Calu3 (cell line): ENCODE measurements at regions not wholly inside any gene's neighbourhood (a gene's known extent, or its start where the extent isn't known, plus 50 kb on each side); places are given as distances from the start of the nearest gene placed in this dataset.

Experiments used
- BruUV-seq: library from RNA; stranded (reverse); fragments of 400-500 nt; replicated peaks from 2 replicates; lab custom pipeline; 2021; lab: Mats Ljungman, UMichigan
- CTCF ChIA-PET: fragments of 300-600 bp; sonication (Branson Sonifier 250); formaldehyde crosslinking; loops from one replicate; lab custom pipeline; 2022; ENCODE audit warnings: antibody characterized with exemption; lab: Charles Lee
- DNase-seq: peaks from one replicate; pipeline ENCODE4 v3.0.0; 2022
- H3K27ac Mint-ChIP-seq: one replicate; pipeline ENCODE4 v1.8.0; 2022; ENCODE audit warnings: mixed read lengths; ENCODE audit not compliant: unreplicated experiment
- H3K27me3 Mint-ChIP-seq: one replicate; pipeline ENCODE4 v1.8.0; 2022; ENCODE audit warnings: mixed read lengths; ENCODE audit not compliant: unreplicated experiment
- H3K36me3 Mint-ChIP-seq: one replicate; pipeline ENCODE4 v1.8.0; 2022; ENCODE audit warnings: mild to moderate bottlenecking, moderate library complexity, mixed read lengths; ENCODE audit not compliant: insufficient read depth, unreplicated experiment
- H3K4me1 Mint-ChIP-seq: one replicate; pipeline ENCODE4 v1.8.0; 2022; ENCODE audit warnings: mild to moderate bottlenecking, low read depth, mixed read lengths; ENCODE audit not compliant: unreplicated experiment
- H3K4me3 Mint-ChIP-seq: one replicate; pipeline ENCODE4 v1.8.0; 2022; ENCODE audit warnings: mild to moderate bottlenecking, low read depth, moderate library complexity, mixed read lengths; ENCODE audit not compliant: unreplicated experiment
- H3K9me3 Mint-ChIP-seq: one replicate; pipeline ENCODE4 v1.8.0; 2022; ENCODE audit warnings: low read depth, mixed read lengths; ENCODE audit not compliant: unreplicated experiment
- CTCF ChIP-seq: fragments of 200-600 bp; IDR thresholded peaks from one replicate; pipeline ENCODE4 v1.8.0; 2022; ENCODE audit warnings: antibody characterized with exemption; ENCODE audit not compliant: unreplicated experiment
- intact Hi-C: fragments of 100-400 bp; cut with micrococcal nuclease; formaldehyde crosslinking; loops from one replicate; pipeline ENCODE4 v1.10.0; 2022; ENCODE audit not compliant: unreplicated experiment

DNA sequence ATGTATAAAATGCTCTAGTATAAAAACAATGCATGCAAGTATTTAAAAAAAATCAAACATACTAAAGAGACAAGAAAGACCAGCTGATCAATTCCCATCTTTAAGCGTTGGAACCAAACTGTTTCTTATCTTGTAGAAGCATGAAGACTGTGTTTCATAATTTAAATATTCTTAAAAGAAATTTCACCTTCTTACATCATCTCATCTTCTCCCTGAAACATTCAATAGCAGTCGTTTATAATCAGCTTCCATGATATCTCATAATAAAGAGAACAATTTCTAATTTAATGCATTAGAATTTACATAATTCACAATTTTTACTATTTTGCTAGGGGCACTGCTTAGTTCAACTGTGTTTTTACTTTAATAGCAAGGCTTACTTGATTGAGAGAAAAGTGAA, 468.1 kb upstream of the MARCKS start:
- TF ChIP-seq CTCF, result no peak
- Mint-ChIP-seq H3K4me3 (no peak overlapping the region), H3K27me3 (no peaks in the 10 kb centered on the region), H3K9me3 (no peaks in the 10 kb centered on the region), H3K4me1 (peaks cover 8% of the 10 kb centered on the region), H3K36me3 (no peaks in the 10 kb centered on the region), H3K27ac (no peak overlapping the region)
- DNase-seq, result no peak
- CTCF ChIA-PET, result no interaction called here
- intact Hi-C loops, result no loop called here
- no TSS peak for BruUV-seq

DNA sequence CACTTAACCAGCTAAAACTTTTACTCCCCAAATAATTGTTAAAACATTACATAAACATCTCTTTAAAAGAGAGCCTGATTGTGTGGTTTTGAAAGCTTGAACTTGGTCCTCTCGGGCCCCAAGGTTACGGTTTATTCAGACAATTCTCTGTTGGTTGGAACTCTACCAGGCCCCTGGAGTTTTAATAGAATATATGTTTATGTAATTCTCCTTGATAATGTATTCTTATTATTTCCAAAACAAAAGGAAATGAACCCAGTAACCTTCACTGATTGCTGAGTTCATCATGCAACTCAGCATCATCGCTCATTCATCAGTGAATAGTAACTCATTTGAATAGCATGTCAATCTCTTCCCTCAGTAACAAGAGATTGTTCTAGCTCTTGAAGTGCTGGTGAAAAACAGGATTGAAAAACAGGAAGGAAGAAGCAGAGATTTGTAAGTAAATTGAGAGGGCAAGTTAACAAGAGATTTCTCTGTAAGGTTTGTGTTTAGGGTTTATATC, 464.5 kb upstream of the MARCKS start:
- intact Hi-C loops, result no loop called here
- no peak overlapping the region for H3K4me3 Mint-ChIP-seq
- no peaks in the 10 kb centered on the region for H3K36me3 Mint-ChIP-seq
- no peak for DNase-seq
- H3K27me3 Mint-ChIP-seq, result no peaks in the 10 kb centered on the region
- BruUV-seq, result no TSS peak
- H3K4me1 Mint-ChIP-seq, result peaks cover 8% of the 10 kb centered on the region
- CTCF ChIA-PET, result no interaction called here
- no peaks in the 10 kb centered on the region for H3K9me3 Mint-ChIP-seq
- H3K27ac Mint-ChIP-seq, result no peak overlapping the region
- TF ChIP-seq CTCF, result no peak

DNA sequence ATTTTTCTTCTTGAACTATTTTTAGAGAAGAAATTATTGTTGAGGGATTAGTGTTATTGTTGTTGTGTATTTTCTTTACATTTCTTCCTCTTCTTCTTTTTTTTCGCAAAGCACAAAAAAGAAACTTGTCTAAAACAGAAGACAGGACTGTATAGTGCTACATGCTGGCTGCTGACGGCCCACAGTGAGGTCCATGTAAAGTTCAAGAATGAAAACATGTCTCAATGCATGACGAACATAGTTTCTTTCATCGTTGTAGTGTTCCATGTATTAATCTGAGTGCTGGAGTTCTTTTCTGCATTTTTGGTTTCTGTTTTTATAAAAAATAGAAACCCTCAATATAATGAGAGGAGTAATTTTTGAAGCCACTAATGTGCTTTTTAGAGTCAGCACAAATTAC, 462.9 kb upstream of the MARCKS start:
- no peak overlapping the region for H3K27ac Mint-ChIP-seq
- no peak for DNase-seq
- H3K27me3 Mint-ChIP-seq, result no peaks in the 10 kb centered on the region
- intact Hi-C loops, result no loop called here
- no peaks in the 10 kb centered on the region for H3K9me3 Mint-ChIP-seq
- CTCF ChIA-PET, result no interaction called here
- H3K4me3 Mint-ChIP-seq, result no peak overlapping the region
- no TSS peak for BruUV-seq
- H3K4me1 Mint-ChIP-seq, result peaks cover 8% of the 10 kb centered on the region
- no peak for TF ChIP-seq CTCF
- no peaks in the 10 kb centered on the region for H3K36me3 Mint-ChIP-seq

DNA sequence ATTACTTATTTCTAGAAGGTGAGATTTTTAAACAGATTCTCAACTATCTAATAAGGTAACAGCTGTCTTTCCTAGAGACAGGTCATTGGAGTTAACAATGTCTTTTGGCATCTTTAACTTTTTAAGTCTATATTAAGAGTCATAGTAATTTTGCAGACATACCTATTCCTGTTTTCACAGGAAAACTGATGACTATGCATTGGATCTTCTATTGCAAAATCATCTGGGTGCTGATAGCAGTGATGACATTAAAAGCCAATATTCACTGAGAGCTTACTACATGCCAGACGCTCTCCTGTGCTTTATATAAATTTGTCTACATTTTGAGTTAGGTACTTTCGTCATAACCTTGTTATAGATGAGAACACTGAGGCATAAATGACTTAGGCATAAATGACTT, 462.4 kb upstream of the MARCKS start:
- Mint-ChIP-seq H3K4me1 (peaks cover 8% of the 10 kb centered on the region), H3K9me3 (no peaks in the 10 kb centered on the region), H3K27me3 (no peaks in the 10 kb centered on the region), H3K4me3 (no peak overlapping the region), H3K36me3 (no peaks in the 10 kb centered on the region), H3K27ac (no peak overlapping the region)
- CTCF ChIA-PET, result no interaction called here
- no peak for DNase-seq
- no TSS peak for BruUV-seq
- intact Hi-C loops, result no loop called here
- TF ChIP-seq CTCF, result no peak
